GM18951 (cell line): ENCODE measurements at regions not wholly inside any gene's neighbourhood (a gene's known extent, or its start where the extent isn't known, plus 50 kb on each side); places are given as distances from the start of the nearest gene placed in this dataset.

Experiments used
- POLR2A ChIP-seq: IDR thresholded peaks from 4 replicates; pipeline ENCODE4 v1.6.1; 2011; ENCODE audit warnings: mild to moderate bottlenecking; ENCODE audit not compliant: insufficient read length, insufficient read depth; ENCODE audit errors: extremely low read depth
- in situ Hi-C: fragments of 300-500 bp; cut with MboI; formaldehyde crosslinking; loops from one replicate; pipeline ENCODE4 v1.12.0; 2022; ENCODE audit warnings: low sequenced_read_pairs, mixed read lengths, inconsistent platforms; ENCODE audit not compliant: unreplicated experiment

DNA sequence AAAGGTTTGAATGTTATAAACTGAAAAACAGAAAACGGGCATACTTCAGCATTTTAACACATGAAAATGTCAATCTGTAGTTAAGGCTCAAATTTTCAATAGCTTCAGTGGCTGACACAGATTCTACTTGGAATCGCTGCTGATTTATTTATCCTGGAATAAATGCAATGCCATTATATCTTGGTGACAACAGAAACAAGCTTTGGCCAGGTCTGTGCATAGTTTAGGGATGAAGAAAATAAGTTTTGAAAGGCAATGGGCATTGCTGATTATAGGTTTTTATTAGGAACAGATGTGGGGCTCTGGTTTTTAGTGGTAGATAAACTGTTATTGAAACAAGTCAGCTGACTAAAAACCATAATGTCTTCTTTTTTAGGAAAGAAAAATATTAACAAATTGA is 96.8 kb upstream of the SOX4 start:
- in situ Hi-C loops: no loop called here
- TF ChIP-seq POLR2A: no peak

DNA sequence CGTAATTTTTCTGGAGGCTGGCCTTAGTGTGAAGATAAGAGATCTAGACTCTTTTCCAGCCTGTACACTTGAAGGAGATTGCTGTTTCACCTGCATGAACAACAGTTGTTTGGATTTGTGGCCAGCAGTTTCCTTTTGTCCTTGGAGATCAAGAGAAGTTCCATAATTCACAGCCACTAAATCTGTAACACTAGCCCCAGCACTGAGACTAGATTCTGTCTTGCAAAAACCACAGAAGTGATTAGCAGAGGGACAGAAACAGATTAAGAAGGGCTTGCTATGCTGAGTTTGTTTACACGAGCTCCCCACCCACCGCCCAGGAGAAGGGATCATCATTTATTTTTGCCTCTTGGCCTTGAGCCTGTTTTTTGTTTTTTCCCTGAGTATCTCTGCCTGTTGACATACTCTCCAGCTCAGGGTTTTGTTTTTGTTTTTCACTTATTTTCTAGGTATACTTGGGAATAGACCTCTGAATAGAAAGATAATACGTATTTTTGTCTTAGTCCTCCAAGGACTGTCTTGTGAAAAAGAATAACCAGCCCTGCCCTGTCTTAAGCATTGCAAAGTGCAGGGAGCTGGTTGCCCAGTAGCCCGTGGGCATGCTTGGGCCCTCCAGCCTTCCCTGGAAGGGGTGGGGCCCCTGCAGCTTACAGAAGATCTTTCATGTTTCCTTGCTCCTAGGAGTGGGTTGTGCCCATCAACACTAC is 93.1 kb upstream of the SOX4 start:
- in situ Hi-C loops: no loop called here
- no peak for TF ChIP-seq POLR2A

DNA sequence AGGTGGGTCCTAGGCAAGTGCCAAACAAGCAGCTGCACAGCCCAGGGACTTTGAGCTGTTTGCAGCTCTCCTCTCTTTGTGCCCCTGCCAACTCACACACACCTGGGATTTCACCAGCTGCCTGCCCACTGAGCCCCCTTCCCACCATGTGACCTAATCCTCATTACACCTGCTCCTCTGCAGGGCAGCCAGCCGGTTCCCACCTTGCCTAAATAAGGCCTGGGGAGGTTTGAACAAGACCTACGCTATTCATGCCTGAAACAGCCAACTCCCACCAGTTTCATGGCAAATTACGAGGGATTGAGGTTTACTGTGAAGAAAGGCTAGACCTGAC is 92.6 kb upstream of the SOX4 start:
- no peak for TF ChIP-seq POLR2A
- in situ Hi-C loops: no loop called here

DNA sequence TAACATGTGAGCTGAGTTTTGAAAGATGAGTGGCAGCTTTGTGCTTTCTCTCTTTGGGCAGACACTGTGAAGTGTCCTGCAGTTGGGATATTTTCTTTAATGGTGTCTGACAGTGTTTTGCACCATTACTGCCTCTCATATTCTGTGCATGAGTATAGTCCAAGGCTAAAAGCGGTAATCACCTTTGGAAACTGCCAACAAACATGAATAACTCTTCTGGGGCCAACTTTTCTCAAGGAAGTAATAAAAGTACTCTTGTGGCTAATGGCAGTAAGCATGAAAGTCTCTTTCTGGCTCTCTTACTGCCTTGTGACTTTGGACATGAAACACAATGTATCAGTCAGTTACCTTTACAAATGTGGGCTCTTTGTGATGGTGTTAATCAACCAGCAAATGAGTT is 91.7 kb upstream of the SOX4 start:
- in situ Hi-C loops: no loop called here
- no peak for TF ChIP-seq POLR2A

DNA sequence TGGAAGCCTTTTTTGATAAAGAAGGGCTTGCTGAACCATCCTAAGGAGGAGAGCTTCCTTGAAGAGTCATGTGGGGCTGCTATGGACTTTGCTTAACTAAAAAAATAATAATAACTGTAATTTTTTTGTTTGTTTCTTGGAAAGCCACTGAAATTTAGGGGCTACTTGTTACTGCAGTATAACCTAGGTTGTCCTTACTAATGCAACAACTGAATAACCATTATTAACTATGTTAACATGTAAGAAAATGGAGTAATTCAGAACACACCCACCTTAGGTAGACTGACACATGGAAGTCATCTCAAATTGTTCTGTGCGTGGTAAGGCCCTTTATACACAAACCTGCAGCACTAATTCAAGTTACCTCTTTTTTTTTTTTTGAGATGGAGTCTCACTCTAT is 90.9 kb upstream of the SOX4 start:
- in situ Hi-C loops: no loop called here
- no peak for TF ChIP-seq POLR2A

DNA sequence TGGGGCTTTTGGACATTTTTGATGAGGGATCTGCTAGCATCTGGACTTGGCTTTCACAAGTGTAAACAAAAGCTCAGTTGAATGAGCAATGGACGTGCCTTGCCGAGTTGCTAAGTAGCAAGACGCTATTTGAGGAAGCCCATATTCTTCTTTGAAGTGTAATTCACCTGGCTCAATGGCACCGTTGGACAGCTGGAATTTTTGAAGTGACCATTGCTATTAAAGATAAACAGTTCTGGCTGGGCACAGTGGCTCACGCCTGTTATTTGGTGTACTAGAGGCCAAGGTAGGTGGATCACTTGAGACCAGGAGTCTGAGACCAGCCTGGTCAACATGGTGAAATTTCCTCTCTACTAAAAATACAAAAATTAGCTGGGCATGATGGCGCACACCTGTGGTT is 88.8 kb upstream of the SOX4 start:
- no peak for TF ChIP-seq POLR2A
- in situ Hi-C loops: no loop called here

DNA sequence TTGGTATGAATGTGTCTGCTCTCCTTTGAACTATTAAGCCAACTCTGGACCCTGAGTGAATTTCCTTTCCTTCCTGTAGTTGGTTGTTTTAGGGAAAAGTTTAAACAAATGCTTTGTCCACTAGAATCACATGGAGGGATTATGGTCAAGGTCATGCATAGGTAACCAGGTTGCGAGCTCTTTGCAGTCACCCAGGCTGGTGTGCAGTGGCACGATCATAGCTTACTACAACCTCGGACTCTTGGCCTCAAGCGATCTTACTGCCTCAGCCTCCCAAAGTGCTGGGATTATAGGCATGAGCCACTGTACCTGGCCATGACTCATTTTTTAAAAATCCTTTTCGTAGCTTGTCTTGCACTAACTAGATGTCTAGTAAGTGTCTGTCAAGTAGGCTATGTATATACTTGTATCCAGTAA is 88.0 kb upstream of the SOX4 start:
- in situ Hi-C loops: no loop called here
- no peak for TF ChIP-seq POLR2A

DNA sequence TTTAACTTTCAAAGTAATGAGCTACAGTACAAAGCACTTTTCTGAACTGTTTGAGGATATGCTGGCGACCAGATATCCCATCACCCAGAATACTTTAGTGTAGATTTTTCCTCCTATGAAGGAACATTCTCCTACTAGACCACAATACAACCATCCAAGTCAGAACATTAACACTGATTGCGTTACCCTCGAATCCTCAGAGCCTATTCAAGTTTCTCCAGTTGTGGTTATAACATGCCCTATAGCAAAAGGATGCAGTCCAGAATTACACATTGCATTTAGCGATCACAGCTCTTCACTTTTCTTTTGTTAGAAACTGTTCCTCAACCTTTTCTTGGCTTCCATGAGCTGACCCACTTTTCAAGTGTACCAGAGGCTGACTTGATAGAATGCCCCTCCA is 87.4 kb upstream of the SOX4 start:
- no peak for TF ChIP-seq POLR2A
- in situ Hi-C loops: no loop called here

DNA sequence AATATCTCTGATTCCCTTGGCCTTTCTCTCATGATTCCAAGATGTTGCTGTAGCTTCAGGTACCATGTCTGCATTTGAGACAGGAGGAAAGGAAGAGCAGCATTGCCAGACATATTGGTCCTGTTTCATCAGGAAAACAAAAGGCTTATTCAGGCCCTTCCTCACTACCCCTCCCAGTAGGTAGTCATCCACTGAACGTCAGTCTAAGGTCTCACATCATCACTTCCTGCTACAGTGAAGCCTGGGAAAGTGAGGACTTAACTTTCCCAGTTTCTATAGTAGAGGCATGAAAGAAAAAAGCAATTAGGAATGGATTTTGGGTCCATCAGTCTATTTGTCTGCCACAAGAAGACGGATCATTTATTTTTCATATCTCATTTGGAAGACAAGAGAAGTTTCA is 85.7 kb upstream of the SOX4 start:
- in situ Hi-C loops: no loop called here

DNA sequence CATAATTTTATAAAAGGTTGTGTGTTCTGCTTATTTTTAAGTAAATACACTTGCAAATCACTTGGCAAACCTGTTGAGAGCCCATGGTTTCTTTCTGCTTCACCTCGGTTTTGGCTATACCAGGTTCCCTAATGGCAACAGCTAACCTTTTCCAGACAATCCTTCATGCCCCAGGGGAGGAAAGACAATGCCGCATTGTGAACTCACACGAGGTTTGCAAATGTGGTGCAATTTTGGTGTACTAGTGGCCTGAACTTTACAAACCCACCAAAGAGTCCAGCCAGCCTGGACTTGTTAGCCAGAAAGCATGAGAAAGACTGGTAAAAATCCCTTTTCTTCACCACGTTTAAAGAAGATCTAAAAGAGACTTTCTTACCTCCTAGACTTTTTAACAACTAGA is 84.8 kb upstream of the SOX4 start:
- in situ Hi-C loops: no loop called here
- no peak for TF ChIP-seq POLR2A

More for the DNA sequence above, 85.7 kb upstream of the SOX4 start:
- TF ChIP-seq POLR2A: no peak

DNA sequence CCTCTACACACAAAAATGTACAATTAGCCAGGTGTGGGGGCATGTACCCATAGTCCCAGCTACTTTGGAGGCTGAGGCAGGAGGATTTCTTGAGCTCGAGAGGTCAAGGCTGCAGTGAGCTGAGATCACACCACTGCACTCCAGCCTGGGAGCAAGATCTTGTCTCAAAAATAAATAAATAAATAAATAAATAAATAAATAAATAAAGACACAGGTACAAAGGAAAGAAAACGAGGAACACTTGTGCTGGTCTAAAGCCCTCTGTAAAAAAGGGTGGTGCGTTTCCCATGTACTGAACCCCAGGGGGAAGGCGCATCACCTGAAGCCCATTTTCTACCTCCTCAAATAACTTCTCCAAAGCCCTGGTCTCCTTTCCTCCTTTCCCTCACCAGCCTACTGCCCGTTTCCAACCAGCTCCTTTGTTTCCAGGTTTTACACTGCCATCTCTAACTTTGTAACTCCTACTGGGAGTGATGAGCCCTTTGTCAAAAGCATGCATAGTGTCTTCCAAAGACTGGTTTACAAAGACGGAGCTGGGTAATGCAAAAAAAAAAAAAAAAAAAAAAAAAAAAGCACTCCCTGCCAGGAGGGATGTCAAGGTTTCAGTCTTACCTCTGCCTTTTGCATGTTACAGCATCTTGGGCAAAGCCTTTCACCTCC is 81.5 kb upstream of the SOX4 start:
- in situ Hi-C loops: no loop called here
- TF ChIP-seq POLR2A: no peak

DNA sequence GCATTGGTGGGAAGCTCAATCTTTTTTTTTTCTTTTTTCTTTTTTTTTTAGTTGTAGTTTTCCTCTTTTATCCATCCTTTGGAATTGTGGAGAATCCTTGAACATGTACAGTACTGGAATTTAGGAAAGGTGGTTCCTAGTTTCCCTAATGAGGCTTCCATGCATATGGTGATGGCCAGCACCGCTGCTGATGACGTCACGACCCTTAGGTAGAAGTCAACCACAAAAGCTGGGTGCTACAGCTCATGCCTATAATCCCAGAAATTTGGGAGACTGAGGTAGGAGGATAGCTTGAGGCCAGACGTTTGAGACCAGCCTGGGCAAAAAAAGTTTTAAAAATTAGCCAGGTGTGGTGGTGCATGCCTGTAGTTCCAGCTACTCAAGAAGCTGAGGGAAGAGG is 79.3 kb upstream of the SOX4 start:
- TF ChIP-seq POLR2A: no peak
- in situ Hi-C loops: no loop called here

DNA sequence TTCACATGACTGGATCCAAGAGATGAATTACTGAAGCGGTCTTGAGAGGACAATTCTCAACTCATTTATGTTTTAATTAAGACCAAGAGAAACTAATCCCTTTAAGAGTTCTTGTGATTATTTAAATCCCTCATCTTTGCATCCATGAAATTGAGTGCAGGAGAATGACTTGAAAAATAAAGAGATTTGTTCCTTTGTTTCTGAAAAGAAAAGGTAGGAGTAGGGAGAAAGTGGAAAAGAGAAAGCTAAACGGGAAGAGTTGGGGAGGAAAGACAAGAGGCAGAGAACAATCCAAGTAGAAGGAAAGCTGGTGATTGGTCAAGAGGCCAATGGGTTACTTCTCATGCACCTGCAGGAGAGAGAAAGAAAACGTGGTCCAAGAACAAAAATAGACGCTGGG is 75.2 kb upstream of the SOX4 start:
- in situ Hi-C loops: no loop called here
- no peak for TF ChIP-seq POLR2A

DNA sequence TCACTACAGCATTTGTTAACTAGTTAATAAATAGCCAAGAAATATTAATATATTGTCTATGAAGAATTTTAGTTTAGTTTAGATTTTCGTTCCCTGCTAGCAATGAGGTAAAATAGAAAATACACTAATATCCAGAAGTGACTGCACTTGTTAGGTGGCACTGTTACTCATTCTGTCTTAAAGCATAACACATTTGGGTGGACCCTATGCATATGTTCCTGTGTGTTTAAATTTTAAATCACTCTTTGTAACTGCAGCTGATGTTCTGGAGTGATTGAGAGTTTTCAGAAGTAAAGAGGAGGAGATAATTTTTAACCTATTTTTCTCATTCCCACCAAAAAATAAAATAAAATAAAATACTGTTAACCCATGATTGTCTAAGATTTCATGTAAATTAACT is 73.9 kb upstream of the SOX4 start:
- no peak for TF ChIP-seq POLR2A

More for the DNA sequence above, 73.9 kb upstream of the SOX4 start:
- in situ Hi-C loops: no loop called here
